ENCODE measurements at regions not wholly inside any gene's neighbourhood (a gene's known extent, or its start where the extent isn't known, plus 50 kb on each side); places are given as distances from the start of the nearest gene placed in this dataset.

- ChIA-PET CTCF (no interaction called here), POLR2A (no interaction called here)
- peaks cover 5% of the 10 kb centered on the region; the same call in 1 of the 2 replicates for H3K9me3 ChIP-seq (ENCODE audit: control insufficient read depth, insufficient read depth, low read length)
- H3K27me3 ChIP-seq (ENCODE audit: control insufficient read depth, insufficient read depth, low read length): no peaks in the 10 kb centered on the region
- no peak overlapping the region for H3K4me3 ChIP-seq (ENCODE audit: low read depth, low read length)
- TF ChIP-seq, protein P1, sequence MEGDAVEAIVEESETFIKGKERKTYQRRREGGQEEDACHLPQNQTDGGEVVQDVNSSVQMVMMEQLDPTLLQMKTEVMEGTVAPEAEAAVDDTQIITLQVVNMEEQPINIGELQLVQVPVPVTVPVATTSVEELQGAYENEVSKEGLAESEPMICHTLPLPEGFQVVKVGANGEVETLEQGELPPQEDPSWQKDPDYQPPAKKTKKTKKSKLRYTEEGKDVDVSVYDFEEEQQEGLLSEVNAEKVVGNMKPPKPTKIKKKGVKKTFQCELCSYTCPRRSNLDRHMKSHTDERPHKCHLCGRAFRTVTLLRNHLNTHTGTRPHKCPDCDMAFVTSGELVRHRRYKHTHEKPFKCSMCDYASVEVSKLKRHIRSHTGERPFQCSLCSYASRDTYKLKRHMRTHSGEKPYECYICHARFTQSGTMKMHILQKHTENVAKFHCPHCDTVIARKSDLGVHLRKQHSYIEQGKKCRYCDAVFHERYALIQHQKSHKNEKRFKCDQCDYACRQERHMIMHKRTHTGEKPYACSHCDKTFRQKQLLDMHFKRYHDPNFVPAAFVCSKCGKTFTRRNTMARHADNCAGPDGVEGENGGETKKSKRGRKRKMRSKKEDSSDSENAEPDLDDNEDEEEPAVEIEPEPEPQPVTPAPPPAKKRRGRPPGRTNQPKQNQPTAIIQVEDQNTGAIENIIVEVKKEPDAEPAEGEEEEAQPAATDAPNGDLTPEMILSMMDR (IDR thresholded peaks at IDR 0.05; ENCODE audit: low read depth, low read length): no peak
- DNase-seq (ENCODE audit: low read depth, low spot score): no peak
- H3K27ac ChIP-seq (ENCODE audit: low read depth, low read length): no peak overlapping the region
Measured at GRCh38 chr4:18292411-18292810, 270.9 kb upstream of the LCORL start.

- TF ChIP-seq, protein P1 (IDR thresholded peaks at IDR 0.05; ENCODE audit: low read depth, low read length): no peak
- DNase-seq (ENCODE audit: low read depth, low spot score): no peak
- Histone ChIP-seq H3K27ac (ENCODE audit: low read depth, low read length) (no peak overlapping the region), H3K4me3 (ENCODE audit: low read depth, low read length) (no peak overlapping the region), H3K27me3 (ENCODE audit: control insufficient read depth, insufficient read depth, low read length) (no peaks in the 10 kb centered on the region), H3K9me3 (ENCODE audit: control insufficient read depth, insufficient read depth, low read length) (peaks cover 5% of the 10 kb centered on the region; the same call in 1 of the 2 replicates)
- CTCF ChIA-PET: no interaction called here
- POLR2A ChIA-PET: no interaction called here
Measured at GRCh38 chr4:18291981-18292380, 270.4 kb upstream of the LCORL start.

DNA sequence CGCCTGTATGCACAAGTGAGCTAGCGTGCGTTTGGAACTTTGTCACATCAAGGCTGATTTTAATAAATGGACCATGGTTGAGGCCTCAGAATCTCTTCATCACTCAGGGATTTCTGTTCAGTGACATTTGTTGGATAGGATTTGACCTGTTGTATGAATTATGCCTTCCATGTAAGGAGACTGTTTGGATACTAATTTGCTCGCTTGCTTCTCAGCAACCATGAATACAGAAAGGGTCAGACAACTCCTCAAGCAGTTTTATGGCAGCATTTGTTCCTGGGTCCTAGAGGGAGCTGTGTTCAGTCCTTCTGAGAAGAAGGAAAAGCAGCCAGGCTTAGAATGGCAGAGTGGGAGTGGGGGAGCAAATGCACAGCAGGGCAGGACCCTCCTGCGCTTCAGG is 269.7 kb upstream of the LCORL start:
- H3K27me3 ChIP-seq (ENCODE audit: control insufficient read depth, insufficient read depth, low read length): no peaks in the 10 kb centered on the region
- POLR2A ChIA-PET: no interaction called here
- TF ChIP-seq, protein P1 (IDR thresholded peaks at IDR 0.05; ENCODE audit: low read depth, low read length): no peak
- CTCF ChIA-PET: no interaction called here
- DNase-seq (ENCODE audit: low read depth, low spot score): no peak
- no peak overlapping the region for H3K27ac ChIP-seq (ENCODE audit: low read depth, low read length)
- H3K4me3 ChIP-seq (ENCODE audit: low read depth, low read length): no peak overlapping the region
- peaks cover 8% of the 10 kb centered on the region; the same call in 1 of the 2 replicates for H3K9me3 ChIP-seq (ENCODE audit: control insufficient read depth, insufficient read depth, low read length)

DNA sequence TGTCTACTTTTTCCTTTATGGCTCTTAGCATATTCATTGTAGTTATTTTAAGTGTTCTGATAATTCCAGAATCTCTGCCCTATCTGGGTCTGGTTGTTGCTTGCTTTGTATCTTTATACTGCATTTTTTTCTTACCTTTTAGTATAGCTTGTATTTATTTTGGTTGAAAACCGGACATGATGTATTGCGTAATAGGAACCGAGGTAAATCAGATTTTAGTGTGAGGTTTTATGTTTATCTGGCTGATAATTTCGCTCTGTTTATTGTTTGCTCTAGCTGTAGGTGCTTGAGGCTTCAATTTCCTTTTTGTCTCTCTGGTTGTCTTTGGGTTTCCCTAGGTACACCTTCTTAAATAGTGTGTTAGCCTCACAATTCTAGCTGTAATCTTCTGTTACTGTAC is 263.8 kb upstream of the LCORL start:
- ChIA-PET CTCF (interaction anchor here (0.6 kb wide), 1 partner anchor 1899 kb away, joined by 4 read pairs; no protein-coding TSS in a partner anchor), POLR2A (no interaction called here)
- TF ChIP-seq, protein P1 (IDR thresholded peaks at IDR 0.05; ENCODE audit: low read depth, low read length): no peak
- Histone ChIP-seq H3K27me3 (ENCODE audit: control insufficient read depth, insufficient read depth, low read length) (no peaks in the 10 kb centered on the region), H3K9me3 (ENCODE audit: control insufficient read depth, insufficient read depth, low read length) (peaks cover 8% of the 10 kb centered on the region; the same call in 1 of the 2 replicates), H3K27ac (ENCODE audit: low read depth, low read length) (no peak overlapping the region), H3K4me3 (ENCODE audit: low read depth, low read length) (no peak overlapping the region)
- no peak for DNase-seq (ENCODE audit: low read depth, low spot score)

GRCh38 chr4:18278244-18278643 is 256.7 kb upstream of the LCORL start:
- Histone ChIP-seq H3K27ac (ENCODE audit: low read depth, low read length) (no peak overlapping the region), H3K27me3 (ENCODE audit: control insufficient read depth, insufficient read depth, low read length) (no peaks in the 10 kb centered on the region), H3K4me3 (ENCODE audit: low read depth, low read length) (no peak overlapping the region), H3K9me3 (ENCODE audit: control insufficient read depth, insufficient read depth, low read length) (peaks cover 7% of the 10 kb centered on the region)
- TF ChIP-seq, protein P1 (IDR thresholded peaks at IDR 0.05; ENCODE audit: low read depth, low read length): no peak
- no peak for DNase-seq (ENCODE audit: low read depth, low spot score)
- ChIA-PET POLR2A (no interaction called here), CTCF (no interaction called here)
